Aorta (tissue), 5 donors: ENCODE measurements at regions not wholly inside any gene's neighbourhood (a gene's known extent, or its start where the extent isn't known, plus 50 kb on each side); places are given as distances from the start of the nearest gene placed in this dataset.
"Not testable (repeated sequence)": the region's sequence is repeated elsewhere in the genome, so short reads cannot be mapped to it uniquely, and the experiment has no call there.

Experiments used
- ATAC-seq: fragments of 200-7000 bp; cut with Tn5 transposase; one replicate; pipeline ENCODE4 v1.9.1; 2022; ENCODE audit warnings: moderate library complexity; ENCODE audit not compliant: low FRiP score
- DNase-seq, 2 donors: peaks; one replicate each; pipeline ENCODE4 v3.0.0-alpha.2; 2020
- H3K27ac ChIP-seq, 2 donors: one replicate each; pipeline ENCODE4 v1.5.1; 2013; ENCODE audit warnings: low read length in 2 of 2, mild to moderate bottlenecking in 2 of 2, moderate library complexity in 2 of 2, control low read depth in 1 of 2, inconsistent platforms in 1 of 2, low read depth in 1 of 2
- H3K27me3 ChIP-seq, 2 donors: one replicate each; pipeline ENCODE4 v1.6.1; 2013; ENCODE audit warnings: control low read depth in 1 of 2, low read length in 1 of 2, mild to moderate bottlenecking in 1 of 2, moderate library complexity in 1 of 2; ENCODE audit not compliant: insufficient read depth in 2 of 2, control insufficient read depth in 1 of 2
- H3K36me3 ChIP-seq, 2 donors: one replicate each; pipeline ENCODE4 v1.6.1; 2013; ENCODE audit warnings: control low read depth in 1 of 2, low read length in 1 of 2, mild to moderate bottlenecking in 1 of 2; ENCODE audit not compliant: insufficient read depth in 2 of 2, control insufficient read depth in 1 of 2
- H3K4me1 ChIP-seq, 2 donors: one replicate each; pipeline ENCODE4 v1.6.1; 2013; ENCODE audit warnings: low read length in 2 of 2, control low read depth in 1 of 2, mild to moderate bottlenecking in 1 of 2, moderate library complexity in 1 of 2; ENCODE audit not compliant: insufficient read depth in 2 of 2, control insufficient read depth in 1 of 2
- H3K4me3 ChIP-seq, 2 donors: one replicate each; pipeline ENCODE4 v1.5.1; 2013; ENCODE audit warnings: low read length in 2 of 2, control low read depth in 1 of 2, mild to moderate bottlenecking in 1 of 2
- H3K9me3 ChIP-seq: one replicate; pipeline ENCODE4 v1.6.1; 2013; ENCODE audit warnings: mild to moderate bottlenecking, low read length; ENCODE audit not compliant: control insufficient read depth
- WGBS, 2 donors: extraction: QIAGEN DNeasy Blood & Tissue Kit; methylation state at CpG; one replicate each; pipeline ENCODE4 v1.1.7; 2013; 5-methylcytosine and 5-hydroxymethylcytosine counted together
- intact Hi-C, 2 donors: fragments of 100-400 bp; cut with DNase I; formaldehyde crosslinking; loops; one replicate each; pipeline versions ENCODE4 v1.14.2 to v1.15.0; 2022
- donor health status: healthy with polysubstance abuse.
- donor health status: Bipolar disorder and iron deficiency.
- donor health status: DM: no; HTN: no; CAD: no.
- donor health status: DM: no; HTN: no; CAD: no.
- donor health status: DM: yes; HTN: yes; CAD: no.

DNA sequence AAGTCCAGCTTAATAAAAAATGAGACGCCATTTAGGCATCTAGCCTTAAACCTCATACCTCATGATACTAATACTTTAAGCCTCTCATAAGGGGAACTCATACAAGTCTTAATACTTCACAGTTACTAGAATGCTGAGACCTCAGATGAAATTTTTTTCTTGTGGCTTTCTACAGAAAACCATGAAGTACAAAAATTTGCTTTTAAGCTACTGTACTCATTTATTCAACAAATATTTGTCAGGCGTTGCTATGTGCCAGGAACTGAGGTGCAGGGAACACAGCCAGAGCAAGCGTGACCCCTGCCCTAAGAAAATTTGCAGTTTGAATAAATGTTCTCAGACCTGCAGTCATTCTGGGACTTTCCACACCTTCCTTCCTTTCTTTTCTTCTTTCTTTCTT is 150.6 kb downstream of the MRPL39 start:
- DNase-seq (no peak), ATAC-seq (no peak)
- no peak overlapping the region for H3K27ac ChIP-seq
- no peaks in the 10 kb centered on the region for H3K36me3 ChIP-seq
- H3K27me3 ChIP-seq, result no peaks in the 10 kb centered on the region
- H3K4me1 ChIP-seq, result no peaks in the 10 kb centered on the region
- 37 to 46% methylated on average over 3 of the region's 3 CpGs for WGBS, 2 donors
- intact Hi-C loops, result no loop called here
- H3K9me3 ChIP-seq, result no peaks in the 10 kb centered on the region
- no peak overlapping the region for H3K4me3 ChIP-seq

DNA sequence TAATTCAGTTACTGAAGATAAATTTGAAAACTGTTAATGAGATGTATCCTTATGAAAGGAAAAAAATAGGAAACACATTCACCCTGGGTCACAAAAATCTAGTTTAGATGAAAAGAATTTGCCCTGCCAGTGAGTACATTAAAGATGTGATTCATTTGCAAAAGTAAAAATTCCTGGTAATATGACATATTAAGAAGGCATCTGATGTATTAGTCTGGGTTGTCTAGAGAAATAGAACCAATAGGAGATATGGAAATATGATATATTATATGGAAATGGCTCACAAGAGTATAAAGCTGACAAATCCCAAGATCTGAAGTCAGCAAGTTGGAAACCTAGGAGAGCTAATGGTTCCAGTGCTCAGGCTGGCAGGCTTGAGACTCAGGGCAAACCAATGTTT is 153.8 kb downstream of the MRPL39 start:
- H3K36me3 ChIP-seq, result no peaks in the 10 kb centered on the region
- H3K4me1 ChIP-seq, result no peaks in the 10 kb centered on the region
- intact Hi-C loops, result loop anchor here in 1 of 2 donors (5.0 kb wide), 1 partner anchor 109 kb away; no protein-coding TSS in a partner anchor
- no peaks in the 10 kb centered on the region for H3K27me3 ChIP-seq
- DNase-seq, result no peak
- no peak for ATAC-seq
- H3K4me3 ChIP-seq, result no peak overlapping the region
- no peak overlapping the region for H3K27ac ChIP-seq
- no peaks in the 10 kb centered on the region for H3K9me3 ChIP-seq

DNA sequence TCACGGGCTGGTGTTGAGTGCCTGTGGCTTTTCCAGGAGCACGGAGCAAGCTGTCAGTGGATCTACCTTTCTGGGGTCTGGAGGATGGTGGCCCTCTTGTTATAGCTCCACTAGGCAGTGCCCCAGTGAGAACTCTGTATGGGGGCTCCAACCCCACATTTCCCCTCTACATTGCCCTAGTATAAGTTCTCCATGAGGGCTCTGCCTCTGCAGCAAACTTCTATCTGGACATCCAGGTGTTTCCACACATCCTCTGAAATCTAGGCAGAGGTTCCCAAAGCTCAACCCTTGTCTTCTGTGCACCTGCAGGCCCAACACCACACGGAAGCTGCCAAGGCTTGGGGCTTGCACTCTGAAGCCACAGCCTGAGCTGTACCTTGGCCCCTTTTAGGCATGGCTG is 157.3 kb downstream of the MRPL39 start:
- Histone ChIP-seq H3K36me3 (no peaks in the 10 kb centered on the region), H3K27me3 (no peaks in the 10 kb centered on the region), H3K4me3 (no peak overlapping the region), H3K9me3 (no peaks in the 10 kb centered on the region), H3K4me1 (no peaks in the 10 kb centered on the region), H3K27ac (no peak overlapping the region)
- WGBS, 2 donors, result 94 to 95% methylated on average over 3 of the region's 3 CpGs
- DNase-seq, result no peak
- no peak for ATAC-seq
- intact Hi-C loops, result loop anchor here in 1 of 2 donors (5.0 kb wide), 1 partner anchor 112 kb away; no protein-coding TSS in a partner anchor

DNA sequence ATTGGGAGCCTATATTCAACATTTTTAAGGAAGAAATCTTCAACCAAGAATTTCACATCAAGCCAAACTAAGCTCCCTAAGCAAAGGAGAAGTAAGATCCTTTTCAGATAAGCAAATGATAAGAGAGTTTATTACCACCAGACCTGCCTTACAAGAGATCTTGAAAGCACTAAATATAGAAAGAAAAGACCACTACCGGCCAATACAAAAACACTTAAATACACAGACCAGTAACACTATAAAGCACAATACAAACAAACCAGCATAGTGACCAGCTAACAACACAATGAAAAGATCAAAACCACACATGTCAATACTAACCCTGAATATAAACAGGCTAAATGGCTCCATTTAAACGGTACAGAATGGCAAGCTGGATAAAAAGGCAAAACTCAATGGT is 165.4 kb downstream of the MRPL39 start:
- Histone ChIP-seq H3K4me1 (no peaks in the 10 kb centered on the region), H3K4me3 (no peak overlapping the region), H3K27me3 (no peaks in the 10 kb centered on the region), H3K36me3 (no peaks in the 10 kb centered on the region), H3K9me3 (no peaks in the 10 kb centered on the region), H3K27ac (no peak overlapping the region)
- DNase-seq (no peak), ATAC-seq (no peak)
- intact Hi-C loops, result no loop called here
- WGBS, 2 donors, result 43 to 44% methylated on average over 2 of the region's 2 CpGs

DNA sequence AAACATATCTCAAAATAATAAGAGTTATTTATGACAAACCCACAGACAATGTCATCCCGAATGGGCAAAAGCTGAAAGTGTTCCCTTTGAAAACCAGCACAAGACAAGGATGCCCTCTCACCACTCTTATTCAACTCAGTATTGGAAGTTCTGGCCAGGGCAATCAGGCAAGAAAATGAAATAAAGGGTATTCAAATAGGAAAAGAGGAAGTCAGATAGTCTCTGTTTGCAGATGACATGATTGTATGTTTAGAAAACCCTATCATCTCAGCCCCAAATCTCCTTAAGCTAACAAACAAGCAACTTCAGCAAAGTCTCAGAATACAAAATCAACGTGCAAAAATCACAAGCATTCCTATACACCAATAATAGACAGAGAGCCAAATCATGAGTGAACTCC is 169.8 kb downstream of the MRPL39 start:
- ATAC-seq, H3K27ac ChIP-seq, H3K27me3 ChIP-seq, H3K4me3 ChIP-seq, H3K9me3 ChIP-seq, H3K4me1 ChIP-seq, intact Hi-C loops, H3K36me3 ChIP-seq, DNase-seq: not testable (repeated sequence)
- 88 to 91% methylated on average over 2 of the region's 2 CpGs for WGBS, 2 donors

DNA sequence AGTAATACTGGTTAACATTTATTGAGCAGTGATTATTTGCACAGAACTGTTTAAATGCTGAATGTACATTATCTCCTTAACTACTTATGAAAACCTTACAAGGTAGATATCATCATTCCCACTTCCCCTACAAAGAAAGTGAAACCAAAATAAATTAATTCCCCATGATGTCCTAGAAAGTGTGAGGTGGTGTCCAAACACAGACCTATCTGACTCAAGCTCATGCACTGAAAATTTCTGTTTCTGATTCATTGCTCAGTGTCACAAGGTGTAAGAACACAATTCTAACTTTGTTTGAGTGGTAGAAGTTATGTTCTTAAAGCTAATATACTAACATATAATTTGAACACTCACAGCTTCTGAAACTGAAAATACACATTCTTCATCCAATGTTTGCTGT is 178.7 kb downstream of the MRPL39 start:
- H3K4me1 ChIP-seq, result no peaks in the 10 kb centered on the region
- ATAC-seq (no peak), DNase-seq (no peak)
- no peaks in the 10 kb centered on the region for H3K27me3 ChIP-seq
- intact Hi-C loops, result loop anchor here in 1 of 2 donors (10.0 kb wide), 1 partner anchor 146 kb away; no protein-coding TSS in a partner anchor
- no peaks in the 10 kb centered on the region for H3K9me3 ChIP-seq
- no peak overlapping the region for H3K27ac ChIP-seq
- H3K4me3 ChIP-seq, result no peak overlapping the region
- no peaks in the 10 kb centered on the region for H3K36me3 ChIP-seq

DNA sequence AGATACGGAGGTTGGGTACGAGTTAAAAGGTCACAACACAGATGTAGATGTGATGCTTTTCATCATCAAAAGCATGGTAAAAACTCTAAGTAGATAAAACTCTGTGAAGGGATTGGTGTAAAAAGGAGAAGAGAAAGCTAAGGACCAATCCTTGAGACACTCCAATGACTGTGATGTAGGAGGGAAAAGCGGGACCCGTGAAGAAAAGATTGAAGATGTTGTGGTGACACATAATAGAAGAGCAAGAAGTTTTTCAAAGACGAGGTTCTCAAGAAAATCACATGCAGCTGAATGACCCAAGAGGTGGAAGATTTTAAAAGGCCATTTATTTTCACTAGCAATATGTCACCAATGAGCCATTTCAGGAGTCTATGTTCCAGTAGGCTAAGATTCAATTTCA is 179.5 kb downstream of the MRPL39 start:
- ATAC-seq, result no peak
- DNase-seq, result no peak
- H3K4me1 ChIP-seq, result no peaks in the 10 kb centered on the region
- intact Hi-C loops, result loop anchor here in 1 of 2 donors (10.0 kb wide), 1 partner anchor 147 kb away; no protein-coding TSS in a partner anchor
- WGBS, 2 donors, result 87 to 90% methylated on average over 5 of the region's 5 CpGs
- H3K36me3 ChIP-seq, result no peaks in the 10 kb centered on the region
- H3K9me3 ChIP-seq, result no peaks in the 10 kb centered on the region
- H3K27ac ChIP-seq, result no peak overlapping the region
- no peaks in the 10 kb centered on the region for H3K27me3 ChIP-seq
- H3K4me3 ChIP-seq, result no peak overlapping the region

DNA sequence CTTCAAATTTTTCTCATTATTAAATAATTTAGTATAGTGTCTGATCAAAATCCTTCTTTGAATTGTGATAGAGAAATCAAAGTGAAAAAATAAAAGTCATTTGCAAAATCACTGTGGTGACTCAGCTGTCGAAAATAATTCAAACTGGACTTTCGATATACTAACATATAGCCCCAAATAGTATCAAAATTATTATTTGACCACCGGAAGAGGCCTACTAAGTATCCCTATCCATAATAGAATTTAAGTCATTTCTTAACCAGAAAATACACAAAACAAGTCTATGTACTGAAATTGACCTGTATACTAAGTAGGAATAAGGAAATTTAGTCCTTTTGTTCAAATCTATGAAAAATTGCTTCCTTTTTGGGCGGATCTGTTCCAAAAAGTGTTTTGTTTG is 180.7 kb downstream of the MRPL39 start:
- Histone ChIP-seq H3K4me1 (no peaks in the 10 kb centered on the region), H3K9me3 (no peaks in the 10 kb centered on the region), H3K27me3 (no peaks in the 10 kb centered on the region), H3K36me3 (no peaks in the 10 kb centered on the region), H3K4me3 (no peak overlapping the region), H3K27ac (no peak overlapping the region)
- ATAC-seq (no peak), DNase-seq (no peak)
- 92 to 95% methylated on average over 4 of the region's 4 CpGs for WGBS, 2 donors
- intact Hi-C loops, result loop anchor here in 1 of 2 donors (10.0 kb wide), 1 partner anchor 148 kb away; no protein-coding TSS in a partner anchor

DNA sequence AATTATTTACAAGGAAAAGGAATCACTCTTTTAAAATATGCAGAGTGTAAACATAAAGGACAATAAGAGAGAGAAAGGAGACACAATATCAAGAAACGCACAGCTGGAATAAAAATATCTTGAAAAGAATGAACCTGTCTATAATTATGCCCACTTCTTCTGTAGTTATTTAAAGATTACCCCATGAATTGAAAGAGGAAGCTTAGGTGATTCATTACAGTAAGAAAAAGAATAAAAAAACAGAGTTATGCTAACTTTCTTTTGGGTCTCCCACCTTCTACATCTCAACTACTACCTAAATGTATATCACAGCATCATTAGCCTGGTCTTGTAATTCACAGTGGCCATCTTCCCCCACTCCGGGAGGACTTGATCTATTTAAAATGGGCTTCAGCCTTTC is 182.1 kb downstream of the MRPL39 start:
- WGBS, 2 donors, result 78 to 86% methylated on average over 2 of the region's 2 CpGs
- DNase-seq (no peak), ATAC-seq (no peak)
- H3K36me3 ChIP-seq, result no peaks in the 10 kb centered on the region
- intact Hi-C loops, result loop anchor here in 1 of 2 donors (10.0 kb wide), 1 partner anchor 150 kb away; no protein-coding TSS in a partner anchor
- no peak overlapping the region for H3K4me3 ChIP-seq
- no peaks in the 10 kb centered on the region for H3K9me3 ChIP-seq
- no peaks in the 10 kb centered on the region for H3K4me1 ChIP-seq
- no peak overlapping the region for H3K27ac ChIP-seq
- H3K27me3 ChIP-seq, result no peaks in the 10 kb centered on the region
